Left cardiac atrium (tissue), 4 donors: ENCODE measurements at regions not wholly inside any gene's neighbourhood (a gene's known extent, or its start where the extent isn't known, plus 50 kb on each side); places are given as distances from the start of the nearest gene placed in this dataset.
"Not testable (repeated sequence)": the region's sequence is repeated elsewhere in the genome, so short reads cannot be mapped to it uniquely, and the experiment has no call there.

ENCODE experiments used
- ATAC-seq, 2 donors: fragments of 200-7000 bp; cut with Tn5 transposase; one replicate each; pipeline ENCODE4 v1.9.1; 2020; ENCODE audit warnings: mild to moderate bottlenecking in 2 of 2, moderate library complexity in 2 of 2
- DNase-seq: peaks from one replicate; pipeline ENCODE4 v3.0.0-alpha.2; 2020
- intact Hi-C, 2 donors: fragments of 100-400 bp; cut with DNase I; formaldehyde crosslinking; loops; one replicate each; pipeline versions ENCODE4 v1.14.1 to v1.15.1; 2022 to 2023
- donor health status: DM: no; HTN: yes; CAD: no.
- donor health status: DM: no; HTN: yes; CAD: no; lungs with severe emphysema.
- donor health status: DM: yes; HTN: yes; CAD: no.
- donor health status: Dilated cardiomyopathy.

DNA sequence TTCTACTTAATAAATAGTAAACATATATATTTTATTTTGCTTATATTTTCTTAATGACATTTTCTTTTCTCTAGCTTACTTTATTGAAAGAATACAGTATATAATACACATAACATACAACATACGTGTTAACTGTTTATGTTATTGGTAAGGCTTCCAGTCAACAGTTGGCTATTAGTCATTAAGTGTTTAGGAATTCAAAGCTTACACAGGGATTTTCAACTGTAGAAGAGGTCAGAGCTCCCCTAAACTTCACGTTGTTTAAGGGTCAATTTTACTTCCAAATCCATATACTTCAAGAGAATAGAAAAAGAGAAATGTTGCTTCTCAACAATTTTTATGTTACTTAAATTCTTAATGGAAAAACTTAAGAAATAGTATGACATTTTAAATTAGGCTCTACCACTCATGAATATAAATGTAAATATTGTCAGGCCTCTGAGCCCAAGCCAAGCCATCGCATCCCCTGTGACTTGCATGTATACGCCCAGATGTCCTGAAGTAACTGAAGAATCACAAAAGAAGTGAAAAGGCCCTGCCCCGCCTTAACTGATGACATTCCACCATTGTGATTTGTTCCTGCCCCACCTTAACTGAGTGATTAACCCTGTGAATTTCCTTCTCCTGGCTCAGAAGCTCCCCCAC lies 456.5 kb upstream of the NETO1 start:
- ATAC-seq, DNase-seq, intact Hi-C loops: not testable (repeated sequence)

DNA sequence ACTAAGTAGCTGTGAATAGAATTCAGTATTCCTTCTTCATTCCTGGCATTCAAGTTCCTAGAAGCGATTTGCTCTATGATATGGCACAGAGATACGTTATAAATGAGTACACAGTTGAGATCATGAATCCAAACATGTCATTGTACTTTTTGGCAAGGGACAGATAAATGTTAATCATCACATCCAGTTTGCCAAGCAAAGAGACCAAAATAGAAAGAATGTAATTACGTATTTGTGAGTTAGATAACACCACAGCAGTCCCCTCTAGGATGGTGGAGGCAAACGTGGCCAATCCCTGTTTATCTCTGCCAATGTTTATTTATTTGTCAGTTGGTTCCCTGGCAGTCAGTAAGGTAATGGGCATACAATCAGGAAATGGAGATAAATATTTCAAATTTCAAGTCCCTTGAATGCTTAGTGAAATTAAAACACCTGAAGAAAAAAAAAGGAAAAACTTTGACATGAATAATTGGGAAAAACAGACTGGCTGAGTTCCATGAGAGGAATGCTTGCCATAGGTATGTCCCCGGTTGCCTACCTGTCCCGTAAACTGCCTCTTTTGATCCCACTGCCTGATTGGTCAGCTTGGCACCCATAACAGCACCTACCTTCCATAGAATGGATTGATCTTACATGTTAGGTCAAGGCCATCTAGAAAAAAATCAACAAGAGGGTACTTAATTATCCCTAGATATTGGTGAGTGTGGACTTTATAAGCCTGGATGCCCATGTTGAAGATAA lies 451.1 kb upstream of the NETO1 start:
- intact Hi-C loops = no loop called here
- DNase-seq (no peak), ATAC-seq (peak; percentile 92 to 94)

DNA sequence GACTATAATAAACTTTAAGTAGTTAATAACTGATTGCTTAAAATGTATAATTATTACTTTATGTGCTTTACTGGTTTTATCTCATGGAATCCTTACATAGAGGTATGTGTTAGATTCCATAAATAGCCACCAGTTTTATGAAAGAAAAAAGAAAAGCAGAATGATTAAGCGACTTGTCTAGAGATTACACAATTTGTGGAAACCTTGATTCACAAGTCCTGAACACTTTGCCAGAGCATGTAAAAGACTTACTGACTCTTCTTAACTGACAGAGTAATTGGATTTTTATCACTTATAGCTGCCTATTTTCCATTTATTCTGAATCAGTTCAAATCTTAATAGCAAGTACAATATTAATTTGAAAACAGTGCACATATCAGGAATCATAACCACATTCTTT lies 448.7 kb upstream of the NETO1 start:
- ATAC-seq (peak in 1 of 2 donors; percentile 55), DNase-seq (no peak)
- intact Hi-C loops = no loop called here

DNA sequence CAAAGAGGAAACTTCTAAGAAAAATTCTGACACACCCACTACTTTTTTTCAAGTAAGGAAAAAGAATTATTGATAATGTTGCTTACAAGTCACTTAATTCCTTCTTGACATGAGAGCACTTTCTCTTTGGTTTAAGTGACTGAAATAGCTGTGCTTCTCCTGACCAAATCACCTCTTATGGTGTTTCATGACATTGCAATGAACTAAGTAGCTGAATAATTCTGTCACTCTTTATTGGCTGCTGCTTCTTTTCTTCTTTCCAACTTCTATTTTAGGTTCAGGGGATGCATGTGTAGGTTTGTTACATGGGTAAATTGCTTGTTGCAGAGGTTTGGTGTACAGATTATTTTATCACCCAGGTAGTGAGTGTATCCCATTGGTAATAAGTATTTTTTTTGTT lies 447.6 kb upstream of the NETO1 start:
- ATAC-seq = peak in 1 of 2 donors; percentile 35
- intact Hi-C loops = no loop called here
- no peak for DNase-seq

DNA sequence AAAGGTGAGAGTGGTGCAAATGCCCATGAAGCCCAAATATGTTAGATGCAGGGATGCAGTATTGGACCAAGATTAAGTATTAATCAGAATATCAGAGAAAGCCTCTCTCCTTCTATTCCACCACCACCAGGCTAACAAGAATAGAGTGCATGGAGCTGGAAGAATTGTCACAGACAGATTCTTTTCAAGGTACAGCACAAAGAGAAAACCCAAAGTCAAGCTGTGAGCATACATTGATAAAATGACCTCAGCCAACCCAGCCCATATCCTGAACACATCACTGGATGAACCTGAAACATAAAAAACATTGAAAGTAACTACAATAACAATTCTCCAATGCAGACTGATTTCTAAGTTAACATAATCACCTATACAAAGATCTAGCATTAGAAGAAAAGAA lies 445.7 kb upstream of the NETO1 start:
- intact Hi-C loops = no loop called here
- no peak for DNase-seq
- ATAC-seq = no peak

DNA sequence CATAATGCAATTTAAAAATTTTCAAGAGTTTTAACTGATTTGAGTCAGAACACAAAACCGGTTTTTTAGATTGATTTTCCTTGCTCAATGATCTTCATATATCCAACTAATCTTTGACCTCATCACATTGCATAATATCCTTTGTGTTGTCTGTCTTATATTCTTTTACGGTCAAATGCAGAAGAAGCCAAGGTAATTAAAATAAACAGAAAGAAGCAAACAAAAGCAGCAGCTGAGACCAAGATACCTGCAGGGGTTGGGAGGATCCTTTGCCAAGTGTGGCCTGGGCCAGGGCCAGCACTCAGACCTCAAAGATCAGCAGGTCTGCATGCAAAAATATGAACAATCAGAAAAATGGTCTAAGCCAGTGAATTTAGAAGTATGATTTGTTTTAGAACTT lies 428.9 kb upstream of the NETO1 start:
- intact Hi-C loops = no loop called here
- ATAC-seq = no peak
- DNase-seq = no peak

DNA sequence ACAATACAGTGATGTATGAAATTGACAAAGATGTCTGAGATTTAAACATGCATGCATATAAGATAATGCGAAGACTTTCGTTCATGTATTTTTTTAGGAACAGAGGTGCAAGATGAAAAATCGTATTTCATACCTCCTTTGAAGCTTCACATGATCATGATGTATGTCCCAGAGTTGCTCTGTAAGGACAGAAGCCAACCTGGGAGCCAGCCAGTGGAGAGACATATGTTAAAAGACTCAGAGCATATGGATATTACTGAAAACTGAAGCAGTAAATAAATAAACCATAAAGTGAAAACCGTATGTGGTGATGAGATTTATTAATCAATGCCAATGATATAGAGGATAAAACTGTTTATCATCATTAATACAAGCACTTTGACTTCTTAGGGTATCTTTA lies 424.4 kb upstream of the NETO1 start:
- intact Hi-C loops = no loop called here
- no peak for DNase-seq
- ATAC-seq = no peak

DNA sequence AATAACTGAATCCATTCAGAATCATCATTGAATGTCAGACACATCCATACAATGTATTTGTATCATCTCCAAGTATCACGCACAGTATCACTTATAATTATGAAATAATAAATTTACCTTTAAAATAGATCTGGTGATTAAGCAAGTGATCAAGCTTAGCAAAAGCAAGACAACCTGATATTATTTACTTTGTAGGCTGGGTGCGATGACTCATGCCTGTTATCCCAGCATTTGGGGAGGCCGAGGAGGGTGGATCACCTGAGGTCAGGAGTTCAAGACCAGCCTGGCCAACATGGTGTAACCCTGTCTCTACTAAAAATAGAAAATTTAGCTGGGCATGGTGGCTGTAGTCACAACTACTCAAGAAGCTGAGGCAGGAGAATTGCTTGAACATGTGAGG lies 421.0 kb upstream of the NETO1 start:
- DNase-seq (no peak), ATAC-seq (no peak)
- intact Hi-C loops = no loop called here

DNA sequence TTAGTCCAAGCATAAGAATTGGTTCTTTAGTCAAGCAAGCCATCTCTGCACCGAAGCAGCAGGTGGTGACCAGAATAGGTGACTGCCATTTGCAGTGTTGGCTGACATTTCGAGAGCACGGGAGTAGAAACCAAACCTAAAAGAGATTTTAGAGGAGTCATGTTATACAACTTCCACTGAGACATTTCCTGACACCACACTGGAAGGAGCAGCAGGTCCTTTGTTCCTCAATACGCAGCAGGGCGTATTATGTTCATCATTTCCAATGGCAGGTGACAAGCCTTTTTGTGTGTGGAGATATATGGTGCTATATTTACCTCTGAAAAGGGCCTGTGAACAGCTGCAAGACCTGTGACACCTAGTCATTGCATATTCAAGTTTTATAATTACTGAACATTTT lies 418.8 kb upstream of the NETO1 start:
- intact Hi-C loops = no loop called here
- ATAC-seq = no peak
- no peak for DNase-seq

DNA sequence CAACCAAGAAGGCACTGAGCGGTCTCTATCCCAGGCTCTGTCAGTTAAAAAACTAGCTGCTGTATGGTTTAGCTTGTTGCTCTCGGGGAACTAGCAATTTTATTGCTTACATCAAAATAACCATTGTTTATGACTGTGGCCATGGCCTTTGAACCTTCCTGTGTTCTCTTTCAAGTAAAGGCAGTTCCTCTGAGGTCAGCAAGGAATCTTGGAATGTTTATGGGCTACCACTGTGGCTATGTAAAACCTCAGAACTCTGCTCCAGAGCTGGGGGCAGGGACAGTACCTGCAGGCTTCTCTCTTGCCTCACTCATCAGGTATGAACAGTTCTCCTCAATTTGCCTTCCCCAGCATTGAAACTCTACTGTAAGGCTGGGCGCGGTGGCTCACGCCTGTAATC lies 416.0 kb upstream of the NETO1 start:
- ATAC-seq (no peak), DNase-seq (no peak)
- intact Hi-C loops = no loop called here

DNA sequence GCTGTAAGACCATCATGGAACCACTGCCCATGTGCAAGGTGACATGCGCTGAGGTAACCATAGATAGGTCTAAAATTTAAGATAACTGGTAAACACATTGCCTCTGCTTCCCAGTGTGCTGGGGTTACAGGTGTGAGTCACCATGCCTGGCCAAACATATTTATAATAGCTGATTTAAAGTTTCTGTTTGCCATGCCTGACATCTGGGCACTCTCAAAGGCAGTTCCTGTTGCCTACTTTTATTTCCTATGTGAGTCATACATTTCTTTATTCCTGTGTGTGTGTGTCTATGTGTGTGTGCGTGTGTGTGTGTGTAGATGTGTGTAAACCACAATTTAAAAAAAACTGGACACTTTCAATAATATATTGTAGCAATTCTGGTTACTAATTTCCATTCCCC lies 415.2 kb upstream of the NETO1 start:
- DNase-seq (no peak), ATAC-seq (no peak)
- intact Hi-C loops = no loop called here

DNA sequence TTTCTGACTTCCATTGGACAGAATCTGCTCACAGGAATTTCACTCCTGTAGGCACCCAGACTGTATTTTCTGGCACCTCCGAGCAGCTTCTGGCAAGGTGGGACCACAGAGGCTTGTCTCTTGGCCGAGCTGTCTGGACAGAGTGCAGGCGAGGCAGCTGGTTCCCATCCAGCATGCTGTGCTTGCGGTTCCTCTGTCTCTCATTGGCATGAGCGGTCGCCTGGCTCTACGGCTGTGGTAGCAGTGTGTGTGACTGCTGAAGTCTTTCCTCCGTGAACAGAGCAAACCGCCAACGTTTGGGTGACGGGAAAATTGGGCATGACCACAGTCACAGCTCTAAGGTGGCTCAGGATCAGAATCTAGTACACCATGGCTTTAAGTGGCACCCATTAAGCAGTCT lies 411.7 kb upstream of the NETO1 start:
- ATAC-seq (peak; percentile 93 to 95), DNase-seq (peak; percentile 33)
- intact Hi-C loops = no loop called here

DNA sequence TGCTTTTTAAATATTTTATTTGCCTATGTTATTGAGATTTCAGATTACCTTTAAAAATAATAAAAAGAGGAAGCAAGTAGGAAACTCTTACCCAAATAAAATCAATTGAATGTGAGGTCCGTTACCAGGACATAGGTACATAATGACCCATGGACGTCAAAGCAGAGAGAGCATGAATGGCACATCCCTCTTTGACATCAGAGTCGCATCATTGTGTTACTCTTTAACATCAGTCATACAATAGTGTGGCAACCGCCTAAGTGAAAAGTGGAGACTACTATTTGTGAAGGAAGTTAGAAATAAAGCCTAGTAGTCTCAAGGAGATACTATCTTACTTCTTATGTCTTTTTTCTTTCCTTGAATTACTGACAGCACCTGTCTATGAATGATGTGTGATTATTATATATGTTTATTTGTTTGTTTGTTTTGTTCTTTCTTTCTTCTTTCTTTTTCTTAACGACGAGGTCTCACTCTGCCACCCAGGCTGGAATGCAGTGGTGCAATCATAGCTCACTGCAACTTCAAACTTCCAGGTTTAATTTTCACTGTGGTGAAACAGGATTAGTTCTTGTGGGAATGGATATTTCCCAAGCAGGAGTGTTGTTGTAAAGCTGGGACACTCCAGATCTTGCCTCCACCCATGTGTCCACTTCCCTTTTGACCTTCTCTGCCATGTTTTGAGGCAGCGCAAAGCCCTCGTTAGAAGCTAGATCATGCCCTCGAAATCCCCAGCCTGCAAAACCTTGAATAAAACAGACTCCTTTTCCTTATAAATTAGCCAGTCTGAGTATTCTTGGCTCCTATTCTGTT lies 407.2 kb upstream of the NETO1 start:
- intact Hi-C loops = no loop called here
- ATAC-seq (no peak), DNase-seq (no peak)

DNA sequence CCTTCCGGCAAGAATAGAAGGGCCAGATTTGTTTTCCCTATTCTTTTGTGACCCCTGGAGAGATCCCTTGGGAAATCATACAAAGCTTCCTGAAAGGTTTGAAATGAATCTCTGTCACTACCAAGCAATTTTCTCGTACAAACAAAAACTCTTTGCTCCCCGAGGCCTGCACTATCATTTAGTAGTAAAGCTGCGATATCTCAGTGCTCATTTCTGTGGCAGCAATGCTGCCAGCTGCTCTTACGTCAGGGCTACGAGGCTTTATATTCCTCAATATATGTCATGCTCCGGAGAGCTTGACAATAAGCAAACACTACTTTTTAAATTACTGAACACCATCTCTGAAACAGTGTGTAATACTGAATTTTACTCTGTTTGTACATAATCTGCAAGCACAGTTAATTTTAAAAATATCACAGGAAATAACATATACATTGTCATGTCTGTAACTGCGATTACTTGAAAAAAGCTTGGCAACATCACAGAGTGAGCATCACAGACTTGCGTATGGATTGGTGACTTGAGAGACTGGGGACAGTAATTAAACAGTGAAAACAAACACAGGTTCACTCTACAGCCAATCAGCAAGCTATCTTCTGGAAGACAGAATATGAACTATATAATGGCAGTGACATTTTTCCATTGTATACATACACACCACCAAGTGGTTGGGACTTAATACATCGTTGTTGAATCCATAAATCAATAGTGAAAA lies 403.3 kb upstream of the NETO1 start:
- intact Hi-C loops = no loop called here
- no peak for ATAC-seq
- no peak for DNase-seq

DNA sequence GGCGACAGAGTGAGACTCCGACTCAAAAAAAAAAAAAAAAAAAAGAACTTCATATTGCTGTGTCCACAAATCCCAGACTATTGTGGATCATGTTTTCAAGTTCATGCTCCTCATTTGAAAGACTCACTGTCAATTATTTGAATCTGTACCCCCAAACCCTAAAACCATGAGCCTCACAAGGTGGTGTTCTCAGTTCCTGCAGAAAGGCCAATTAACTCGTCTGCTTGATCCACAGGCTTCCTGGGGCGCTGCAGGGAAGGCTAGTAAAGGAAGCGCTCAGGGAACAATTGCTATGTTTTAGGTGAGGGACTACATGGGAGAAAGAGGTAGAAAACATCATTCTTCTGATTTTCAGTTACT lies 396.8 kb upstream of the NETO1 start:
- DNase-seq = no peak
- ATAC-seq = no peak
- intact Hi-C loops = no loop called here

DNA sequence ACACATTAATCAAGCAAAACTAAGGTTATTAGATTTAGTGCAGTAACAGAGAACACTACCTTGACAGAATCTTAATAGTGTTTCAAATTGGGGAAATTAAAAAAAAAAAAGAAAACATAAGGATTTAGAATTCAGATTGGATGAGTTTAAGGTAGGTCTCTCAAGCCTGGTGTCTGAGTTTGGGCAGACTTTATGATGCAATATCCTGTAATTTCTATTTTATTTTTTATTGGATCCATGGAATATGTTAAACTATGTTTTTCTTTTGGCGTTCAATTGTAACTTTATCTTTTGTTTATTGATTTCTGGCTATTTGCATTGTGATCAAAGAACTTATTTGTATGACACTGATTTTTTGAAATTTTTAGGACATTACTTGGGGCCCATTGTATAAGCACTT lies 394.1 kb upstream of the NETO1 start:
- DNase-seq (no peak), ATAC-seq (no peak)
- intact Hi-C loops = no loop called here

DNA sequence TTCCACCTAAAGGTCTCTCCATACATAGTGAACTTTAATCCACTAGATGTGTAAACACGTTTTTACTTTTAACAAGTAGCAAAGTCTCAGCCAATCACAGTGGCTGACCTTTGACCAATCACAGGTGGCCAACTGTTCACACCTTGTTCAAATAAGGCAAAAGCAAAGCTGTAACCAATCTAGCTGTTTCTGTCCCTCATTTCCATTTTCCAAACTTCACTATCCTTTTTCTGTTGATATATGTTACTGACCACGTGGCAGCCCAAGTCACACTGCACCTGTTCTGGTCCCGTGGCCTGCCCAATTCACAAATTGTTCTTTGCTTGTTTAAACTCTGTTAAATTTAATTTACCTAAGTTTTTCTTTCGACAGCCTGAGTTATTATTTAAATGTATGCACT lies 393.5 kb upstream of the NETO1 start:
- intact Hi-C loops = no loop called here
- ATAC-seq = no peak
- no peak for DNase-seq

DNA sequence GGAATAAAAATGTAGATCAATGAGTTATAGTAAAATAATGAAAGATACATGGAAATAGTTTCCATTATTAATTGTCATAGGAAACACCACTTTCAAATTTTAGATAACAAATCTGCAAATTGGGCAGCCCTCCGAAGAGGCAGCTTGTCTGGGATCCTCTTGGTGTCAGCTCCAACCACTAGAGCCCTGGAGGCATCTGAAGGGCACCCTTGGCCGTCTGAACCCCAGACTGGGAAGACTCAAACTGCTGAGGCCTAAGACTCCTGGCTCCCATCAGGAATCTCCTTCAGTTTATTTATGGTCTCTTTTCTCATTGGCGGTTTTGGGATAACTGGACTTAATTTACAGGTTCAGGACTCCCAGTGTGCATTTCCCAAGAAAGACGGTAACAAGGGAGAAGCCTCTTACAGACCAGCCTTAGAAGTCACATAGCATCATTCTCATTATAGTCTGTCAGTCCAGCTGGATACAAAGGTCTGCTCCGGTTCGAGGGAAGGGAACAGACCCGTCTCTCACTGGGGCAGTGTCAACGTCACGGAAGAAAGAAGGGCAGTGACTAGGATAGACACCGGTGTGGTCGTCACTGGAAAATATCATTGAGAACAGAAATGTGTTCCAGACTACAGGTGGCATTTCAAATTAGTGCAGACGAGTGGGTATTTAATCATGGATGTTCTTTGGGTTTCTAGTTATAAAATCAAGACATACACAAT lies 390.7 kb upstream of the NETO1 start:
- DNase-seq (no peak), ATAC-seq (no peak)
- intact Hi-C loops = no loop called here

DNA sequence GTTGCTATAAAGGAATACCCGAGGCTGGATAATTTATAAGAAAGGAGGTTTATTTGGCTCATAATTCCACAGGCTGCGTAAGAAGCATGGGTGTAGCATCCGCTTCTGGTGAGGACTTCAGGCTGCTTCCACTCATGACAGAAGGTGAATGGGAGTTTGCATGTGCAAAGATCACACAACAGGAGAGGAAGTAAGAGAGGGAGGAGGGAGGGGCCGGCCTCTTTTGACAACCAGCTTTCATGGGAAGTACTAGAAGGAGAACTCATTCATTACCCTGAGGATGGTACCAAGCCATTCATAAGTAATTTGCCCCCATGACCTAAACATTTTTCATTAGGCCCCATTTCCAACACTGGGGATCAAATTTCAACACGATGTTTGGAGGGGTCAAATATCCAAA lies 386.8 kb upstream of the NETO1 start:
- no peak for DNase-seq
- intact Hi-C loops = no loop called here
- no peak for ATAC-seq
